ENCODE measurements at regions not wholly inside any gene's neighbourhood (a gene's known extent, or its start where the extent isn't known, plus 50 kb on each side); places are given as distances from the start of the nearest gene placed in this dataset.

DNA sequence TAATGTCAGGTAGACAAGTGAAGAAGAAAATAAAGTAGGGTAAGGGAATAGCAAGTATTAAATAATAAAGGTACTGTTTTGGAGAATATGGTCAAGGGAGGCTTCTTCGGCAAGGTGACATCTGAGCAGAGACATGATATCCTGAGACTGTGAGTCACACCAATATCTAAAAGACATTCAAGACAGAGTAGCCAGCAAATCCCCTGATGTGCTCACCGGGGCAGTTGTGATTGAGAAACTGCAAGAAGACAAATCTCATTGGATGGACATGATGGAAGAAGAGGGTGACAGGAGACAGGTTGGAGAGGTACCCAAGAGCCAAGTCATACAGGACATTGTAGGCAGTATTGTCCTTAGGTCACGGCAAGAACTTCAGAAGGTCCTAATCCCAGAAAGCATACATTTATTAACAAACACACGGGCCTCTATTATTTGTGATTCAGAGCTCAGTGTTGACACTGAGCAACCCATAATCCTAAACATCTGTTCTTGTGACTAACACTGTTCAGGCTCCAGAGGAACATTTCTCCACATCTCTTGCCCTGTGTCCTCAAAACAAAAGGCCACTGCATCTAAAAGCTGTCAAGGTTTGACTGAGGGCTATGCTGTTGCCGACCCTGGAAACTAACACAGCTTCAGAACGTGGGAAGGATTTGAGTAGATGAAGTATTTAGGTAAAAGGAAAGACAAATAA, 258.7 kb upstream of the CLINT1 start:
- TF ChIP-seq, protein P1, sequence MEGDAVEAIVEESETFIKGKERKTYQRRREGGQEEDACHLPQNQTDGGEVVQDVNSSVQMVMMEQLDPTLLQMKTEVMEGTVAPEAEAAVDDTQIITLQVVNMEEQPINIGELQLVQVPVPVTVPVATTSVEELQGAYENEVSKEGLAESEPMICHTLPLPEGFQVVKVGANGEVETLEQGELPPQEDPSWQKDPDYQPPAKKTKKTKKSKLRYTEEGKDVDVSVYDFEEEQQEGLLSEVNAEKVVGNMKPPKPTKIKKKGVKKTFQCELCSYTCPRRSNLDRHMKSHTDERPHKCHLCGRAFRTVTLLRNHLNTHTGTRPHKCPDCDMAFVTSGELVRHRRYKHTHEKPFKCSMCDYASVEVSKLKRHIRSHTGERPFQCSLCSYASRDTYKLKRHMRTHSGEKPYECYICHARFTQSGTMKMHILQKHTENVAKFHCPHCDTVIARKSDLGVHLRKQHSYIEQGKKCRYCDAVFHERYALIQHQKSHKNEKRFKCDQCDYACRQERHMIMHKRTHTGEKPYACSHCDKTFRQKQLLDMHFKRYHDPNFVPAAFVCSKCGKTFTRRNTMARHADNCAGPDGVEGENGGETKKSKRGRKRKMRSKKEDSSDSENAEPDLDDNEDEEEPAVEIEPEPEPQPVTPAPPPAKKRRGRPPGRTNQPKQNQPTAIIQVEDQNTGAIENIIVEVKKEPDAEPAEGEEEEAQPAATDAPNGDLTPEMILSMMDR (IDR thresholded peaks at IDR 0.05): no peak
- TF ChIP-seq POLR2A (IDR thresholded peaks at IDR 0.05) (no peak), POLR2AphosphoS5 (IDR thresholded peaks at IDR 0.05) (no peak)
